Liver (tissue), 8 donors: ENCODE measurements at regions not wholly inside any gene's neighbourhood (a gene's known extent, or its start where the extent isn't known, plus 50 kb on each side); places are given as distances from the start of the nearest gene placed in this dataset.

ENCODE experiments used
- DNase-seq: peaks from one replicate; pipeline ENCODE4 v3.0.0-alpha.2; 2017; ENCODE audit warnings: low spot score
- H3K27ac ChIP-seq, 2 donors: one replicate each; pipeline ENCODE4 v1.7.0; 2013; ENCODE audit warnings: inconsistent platforms in 2 of 2, low read length in 2 of 2, control low read depth in 1 of 2, low read depth in 1 of 2, mild to moderate bottlenecking in 1 of 2
- H3K27me3 ChIP-seq, 4 donors: one replicate each; pipeline versions ENCODE4 v1.6.1 to v1.7.0; 2013; ENCODE audit warnings: low read length in 3 of 4, inconsistent platforms in 1 of 4, mild to moderate bottlenecking in 1 of 4, moderate library complexity in 1 of 4; ENCODE audit not compliant: control insufficient read depth in 4 of 4, insufficient read depth in 4 of 4
- H3K36me3 ChIP-seq, 4 donors: one replicate each; pipeline versions ENCODE4 v1.6.1 to v1.7.0; 2013; ENCODE audit warnings: low read length in 3 of 4, mild to moderate bottlenecking in 3 of 4, low read depth in 1 of 4, moderate library complexity in 1 of 4; ENCODE audit not compliant: control insufficient read depth in 4 of 4, insufficient read depth in 3 of 4
- H3K4me1 ChIP-seq, 4 donors: one replicate each; pipeline versions ENCODE4 v1.6.1 to v1.7.0; 2013; ENCODE audit warnings: low read length in 3 of 4, mild to moderate bottlenecking in 3 of 4, moderate library complexity in 1 of 4; ENCODE audit not compliant: control insufficient read depth in 4 of 4, insufficient read depth in 4 of 4
- H3K4me3 ChIP-seq, 3 donors: one replicate each; pipeline versions ENCODE4 v1.6.1 to v1.7.0; 2013; ENCODE audit warnings: low read length in 3 of 3, control low read depth in 1 of 3, low read depth in 1 of 3, mild to moderate bottlenecking in 1 of 3
- H3K9ac ChIP-seq, 2 donors: one replicate each; pipeline ENCODE4 v1.7.0; 2013; ENCODE audit warnings: low read length in 2 of 2, mild to moderate bottlenecking in 2 of 2, moderate library complexity in 2 of 2, control low read depth in 1 of 2, low read depth in 1 of 2
- H3K9me3 ChIP-seq, 4 donors: one replicate each; pipeline versions ENCODE4 v1.6.1 to v1.7.0; 2013; ENCODE audit warnings: low read length in 3 of 4; ENCODE audit not compliant: control insufficient read depth in 4 of 4
- EGR1 ChIP-seq, 2 donors: IDR thresholded peaks; 2 replicates each; pipeline ENCODE4 v1.6.1; 2016 to 2018; ENCODE audit warnings: antibody characterized with exemption in 2 of 2, low read depth in 2 of 2
- FOXA1 ChIP-seq: IDR thresholded peaks from 2 replicates; pipeline ENCODE4 v1.6.1; 2016; ENCODE audit warnings: antibody characterized with exemption
- FOXA2 ChIP-seq: IDR thresholded peaks from 2 replicates; pipeline ENCODE4 v1.6.1; 2016; ENCODE audit warnings: antibody characterized with exemption
- GABPA ChIP-seq, 2 donors: IDR thresholded peaks in 1 of 2; conservative IDR thresholded peaks in 1 of 2; 2 replicates each; pipeline ENCODE4 v1.6.1; 2016; ENCODE audit warnings: antibody characterized with exemption in 2 of 2, mild to moderate bottlenecking in 1 of 2, moderate library complexity in 1 of 2
- HNF4A ChIP-seq, 2 donors: conservative IDR thresholded peaks; 2 replicates each; pipeline ENCODE4 v1.6.1; 2016; ENCODE audit warnings: antibody characterized with exemption in 2 of 2, mild to moderate bottlenecking in 2 of 2
- HNF4G ChIP-seq: IDR thresholded peaks from 2 replicates; pipeline ENCODE4 v1.6.1; 2016; ENCODE audit warnings: antibody characterized with exemption
- JUND ChIP-seq, 2 donors: IDR thresholded peaks; 2 replicates each; pipeline ENCODE4 v1.6.1; 2016; ENCODE audit warnings: antibody characterized with exemption in 2 of 2
- MAX ChIP-seq: IDR thresholded peaks from 2 replicates; pipeline ENCODE4 v1.6.1; 2016; ENCODE audit warnings: antibody characterized with exemption
- NR2F2 ChIP-seq: IDR thresholded peaks from 2 replicates; pipeline ENCODE4 v1.6.1; 2016; ENCODE audit warnings: antibody characterized with exemption
- RAD21 ChIP-seq, 2 donors: IDR thresholded peaks; 2 replicates each; pipeline ENCODE4 v1.6.1; 2016; ENCODE audit warnings: antibody characterized with exemption in 2 of 2, mild to moderate bottlenecking in 2 of 2
- RXRA ChIP-seq, 2 donors: IDR thresholded peaks; 2 replicates each; pipeline ENCODE4 v1.6.1; 2017 to 2018; ENCODE audit warnings: antibody characterized with exemption in 2 of 2, mild to moderate bottlenecking in 1 of 2
- SP1 ChIP-seq: IDR thresholded peaks from 2 replicates; pipeline ENCODE4 v1.6.1; 2018; ENCODE audit warnings: antibody characterized with exemption, mild to moderate bottlenecking
- TAF1 ChIP-seq: conservative IDR thresholded peaks from 2 replicates; pipeline ENCODE4 v1.6.1; 2016; ENCODE audit warnings: antibody characterized with exemption, mild to moderate bottlenecking
- YY1 ChIP-seq: IDR thresholded peaks from 2 replicates; pipeline ENCODE4 v1.6.1; 2016; ENCODE audit warnings: antibody characterized with exemption, mild to moderate bottlenecking
- WGBS: extraction: QIAGEN DNeasy Blood & Tissue Kit; methylation state at CpG from one replicate; pipeline ENCODE4 v1.1.7; 2013; 5-methylcytosine and 5-hydroxymethylcytosine counted together
- TF ChIP-seq, protein P1 (sequence below): IDR thresholded peaks from 2 replicates; pipeline ENCODE4 v1.6.1; 2016; ENCODE audit warnings: antibody characterized with exemption
- TF ChIP-seq, protein P2 (sequence below): IDR thresholded peaks from 2 replicates; pipeline ENCODE4 v1.6.1; 2016; ENCODE audit warnings: antibody characterized with exemption
- TF ChIP-seq, protein P3 (sequence below): fragments of 150-350 bp; IDR thresholded peaks from 2 replicates; pipeline ENCODE4 v1.5.1; 2017; ENCODE audit warnings: improper control_type of control experiment, low read depth, low read length; ENCODE audit not compliant: missing input control
- TF ChIP-seq, protein P4 (sequence below): IDR thresholded peaks from 2 replicates; pipeline ENCODE4 v1.6.1; 2016; ENCODE audit warnings: antibody characterized with exemption, mild to moderate bottlenecking
- donor health status: healthy.
- donor health status: healthy.
- donor health status: healthy.
- donor health status: healthy.
- donor health status: healthy.

GRCh38 chr15:96473556-96473955 is 143.1 kb downstream of the NR2F2 start:
- no peak for DNase-seq
- Histone ChIP-seq H3K9ac (no peak overlapping the region), H3K9me3 (no peaks in the 10 kb centered on the region), H3K27me3 (no peaks in the 10 kb centered on the region), H3K27ac (no peak overlapping the region), H3K36me3 (no peaks in the 10 kb centered on the region), H3K4me1 (no peaks in the 10 kb centered on the region), H3K4me3 (no peak overlapping the region)
- 84% methylated on average over 5 of the region's 5 CpGs for WGBS
- TF ChIP-seq NR2F2 = no peak
- TF ChIP-seq HNF4A (conservative IDR thresholded peaks at IDR 0.05) = no peak
- no peak for TF ChIP-seq EGR1 (IDR thresholded peaks at IDR 0.05; ENCODE audit: low read depth in 2 of 2)
- TF ChIP-seq, protein P1, sequence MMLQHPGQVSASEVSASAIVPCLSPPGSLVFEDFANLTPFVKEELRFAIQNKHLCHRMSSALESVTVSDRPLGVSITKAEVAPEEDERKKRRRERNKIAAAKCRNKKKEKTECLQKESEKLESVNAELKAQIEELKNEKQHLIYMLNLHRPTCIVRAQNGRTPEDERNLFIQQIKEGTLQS = no peak
- TF ChIP-seq MAX = no peak
- no peak for TF ChIP-seq FOXA2
- TF ChIP-seq TAF1 = no peak
- no peak for TF ChIP-seq FOXA1
- no peak for TF ChIP-seq HNF4G
- TF ChIP-seq RXRA (IDR thresholded peaks at IDR 0.05) = no peak
- no peak for TF ChIP-seq SP1
- TF ChIP-seq, protein P2, sequence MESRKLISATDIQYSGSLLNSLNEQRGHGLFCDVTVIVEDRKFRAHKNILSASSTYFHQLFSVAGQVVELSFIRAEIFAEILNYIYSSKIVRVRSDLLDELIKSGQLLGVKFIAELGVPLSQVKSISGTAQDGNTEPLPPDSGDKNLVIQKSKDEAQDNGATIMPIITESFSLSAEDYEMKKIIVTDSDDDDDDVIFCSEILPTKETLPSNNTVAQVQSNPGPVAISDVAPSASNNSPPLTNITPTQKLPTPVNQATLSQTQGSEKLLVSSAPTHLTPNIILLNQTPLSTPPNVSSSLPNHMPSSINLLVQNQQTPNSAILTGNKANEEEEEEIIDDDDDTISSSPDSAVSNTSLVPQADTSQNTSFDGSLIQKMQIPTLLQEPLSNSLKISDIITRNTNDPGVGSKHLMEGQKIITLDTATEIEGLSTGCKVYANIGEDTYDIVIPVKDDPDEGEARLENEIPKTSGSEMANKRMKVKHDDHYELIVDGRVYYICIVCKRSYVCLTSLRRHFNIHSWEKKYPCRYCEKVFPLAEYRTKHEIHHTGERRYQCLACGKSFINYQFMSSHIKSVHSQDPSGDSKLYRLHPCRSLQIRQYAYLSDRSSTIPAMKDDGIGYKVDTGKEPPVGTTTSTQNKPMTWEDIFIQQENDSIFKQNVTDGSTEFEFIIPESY = no peak
- no peak for TF ChIP-seq YY1
- no peak for TF ChIP-seq JUND (IDR thresholded peaks at IDR 0.05)
- TF ChIP-seq GABPA (IDR thresholded peaks at IDR 0.05 in 1 of 2, conservative IDR thresholded peaks at IDR 0.05 in 1 of 2) = no peak
- TF ChIP-seq, protein P3, sequence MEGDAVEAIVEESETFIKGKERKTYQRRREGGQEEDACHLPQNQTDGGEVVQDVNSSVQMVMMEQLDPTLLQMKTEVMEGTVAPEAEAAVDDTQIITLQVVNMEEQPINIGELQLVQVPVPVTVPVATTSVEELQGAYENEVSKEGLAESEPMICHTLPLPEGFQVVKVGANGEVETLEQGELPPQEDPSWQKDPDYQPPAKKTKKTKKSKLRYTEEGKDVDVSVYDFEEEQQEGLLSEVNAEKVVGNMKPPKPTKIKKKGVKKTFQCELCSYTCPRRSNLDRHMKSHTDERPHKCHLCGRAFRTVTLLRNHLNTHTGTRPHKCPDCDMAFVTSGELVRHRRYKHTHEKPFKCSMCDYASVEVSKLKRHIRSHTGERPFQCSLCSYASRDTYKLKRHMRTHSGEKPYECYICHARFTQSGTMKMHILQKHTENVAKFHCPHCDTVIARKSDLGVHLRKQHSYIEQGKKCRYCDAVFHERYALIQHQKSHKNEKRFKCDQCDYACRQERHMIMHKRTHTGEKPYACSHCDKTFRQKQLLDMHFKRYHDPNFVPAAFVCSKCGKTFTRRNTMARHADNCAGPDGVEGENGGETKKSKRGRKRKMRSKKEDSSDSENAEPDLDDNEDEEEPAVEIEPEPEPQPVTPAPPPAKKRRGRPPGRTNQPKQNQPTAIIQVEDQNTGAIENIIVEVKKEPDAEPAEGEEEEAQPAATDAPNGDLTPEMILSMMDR = no peak
- TF ChIP-seq, protein P4, sequence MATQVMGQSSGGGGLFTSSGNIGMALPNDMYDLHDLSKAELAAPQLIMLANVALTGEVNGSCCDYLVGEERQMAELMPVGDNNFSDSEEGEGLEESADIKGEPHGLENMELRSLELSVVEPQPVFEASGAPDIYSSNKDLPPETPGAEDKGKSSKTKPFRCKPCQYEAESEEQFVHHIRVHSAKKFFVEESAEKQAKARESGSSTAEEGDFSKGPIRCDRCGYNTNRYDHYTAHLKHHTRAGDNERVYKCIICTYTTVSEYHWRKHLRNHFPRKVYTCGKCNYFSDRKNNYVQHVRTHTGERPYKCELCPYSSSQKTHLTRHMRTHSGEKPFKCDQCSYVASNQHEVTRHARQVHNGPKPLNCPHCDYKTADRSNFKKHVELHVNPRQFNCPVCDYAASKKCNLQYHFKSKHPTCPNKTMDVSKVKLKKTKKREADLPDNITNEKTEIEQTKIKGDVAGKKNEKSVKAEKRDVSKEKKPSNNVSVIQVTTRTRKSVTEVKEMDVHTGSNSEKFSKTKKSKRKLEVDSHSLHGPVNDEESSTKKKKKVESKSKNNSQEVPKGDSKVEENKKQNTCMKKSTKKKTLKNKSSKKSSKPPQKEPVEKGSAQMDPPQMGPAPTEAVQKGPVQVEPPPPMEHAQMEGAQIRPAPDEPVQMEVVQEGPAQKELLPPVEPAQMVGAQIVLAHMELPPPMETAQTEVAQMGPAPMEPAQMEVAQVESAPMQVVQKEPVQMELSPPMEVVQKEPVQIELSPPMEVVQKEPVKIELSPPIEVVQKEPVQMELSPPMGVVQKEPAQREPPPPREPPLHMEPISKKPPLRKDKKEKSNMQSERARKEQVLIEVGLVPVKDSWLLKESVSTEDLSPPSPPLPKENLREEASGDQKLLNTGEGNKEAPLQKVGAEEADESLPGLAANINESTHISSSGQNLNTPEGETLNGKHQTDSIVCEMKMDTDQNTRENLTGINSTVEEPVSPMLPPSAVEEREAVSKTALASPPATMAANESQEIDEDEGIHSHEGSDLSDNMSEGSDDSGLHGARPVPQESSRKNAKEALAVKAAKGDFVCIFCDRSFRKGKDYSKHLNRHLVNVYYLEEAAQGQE = no peak
- no peak for TF ChIP-seq RAD21 (IDR thresholded peaks at IDR 0.05)
